Vagina (tissue), 2 donors: ENCODE measurements at regions not wholly inside any gene's neighbourhood (a gene's known extent, or its start where the extent isn't known, plus 50 kb on each side); places are given as distances from the start of the nearest gene placed in this dataset.

Experiments
- DNase-seq, 2 donors: peaks; one replicate each; pipeline ENCODE4 v3.0.0-alpha.2; 2017; ENCODE audit errors: extremely low spot score in 2 of 2
- H3K27ac ChIP-seq: fragments of 200-600 bp; sonication (generic); one replicate; pipeline ENCODE4 v1.5.1; 2019
- H3K27me3 ChIP-seq: fragments of 200-600 bp; sonication (generic); one replicate; pipeline ENCODE4 v1.5.1; 2019
- H3K36me3 ChIP-seq, 2 donors: fragments of 200-600 bp; sonication (generic); one replicate each; pipeline ENCODE4 v1.5.1; 2017 to 2019
- H3K4me1 ChIP-seq: fragments of 200-600 bp; sonication (generic); one replicate; pipeline ENCODE4 v1.5.1; 2019
- H3K4me3 ChIP-seq, 2 donors: fragments of 200-600 bp; sonication (generic); 1 replicate in 1 of 2; 2 replicates in 1 of 2; pipeline ENCODE4 v1.5.1; 2016 to 2019
- H3K9me3 ChIP-seq: fragments of 200-600 bp; sonication (generic); one replicate; pipeline ENCODE4 v1.5.1; 2019
- CTCF ChIP-seq, 3 experiments: fragments of 450-650 bp in 2 of 3; fragments of 200-600 bp in 1 of 3; sonication (generic) in 1 of 3; IDR thresholded peaks; one replicate each; pipeline ENCODE4 v1.5.1; 2017 to 2019; ENCODE audit warnings: antibody characterized with exemption in 3 of 3, mild to moderate bottlenecking in 2 of 3, moderate library complexity in 2 of 3
- POLR2A ChIP-seq, 2 donors: fragments of 450-650 bp; IDR thresholded peaks; one replicate each; pipeline ENCODE4 v1.6.1; 2017; ENCODE audit warnings: antibody characterized with exemption in 2 of 2, mild to moderate bottlenecking in 2 of 2, moderate library complexity in 2 of 2
- POLR2AphosphoS5 ChIP-seq, 2 donors: sonication (generic); formaldehyde crosslinking; IDR thresholded peaks; one replicate each; pipeline ENCODE4 v1.9.0; 2017; ENCODE audit warnings: antibody characterized with exemption in 2 of 2, mild to moderate bottlenecking in 2 of 2, low read depth in 1 of 2; ENCODE audit not compliant: insufficient read depth in 1 of 2
- intact Hi-C: fragments of 100-400 bp; cut with DNase I; formaldehyde crosslinking; loops from one replicate; pipeline ENCODE4 v1.15.1; 2023

DNA sequence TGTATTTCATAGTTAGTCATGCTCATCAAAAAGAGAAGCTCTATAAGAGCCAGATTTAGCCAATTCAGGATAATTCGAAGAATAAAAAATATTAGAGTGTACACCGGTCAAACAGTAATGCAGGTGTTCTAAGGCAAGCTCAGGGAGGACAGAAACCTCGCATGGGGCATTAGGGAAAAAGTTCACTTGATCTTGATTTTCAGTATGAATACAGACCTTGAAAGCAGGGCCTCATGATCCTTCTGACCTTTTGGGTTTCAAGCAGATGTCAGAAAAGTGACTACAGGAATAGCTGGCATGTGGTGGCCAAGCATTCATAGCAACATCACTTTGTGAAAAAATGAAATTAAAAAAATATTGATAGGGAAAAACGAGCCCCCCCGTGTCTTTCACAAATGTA, 394.9 kb downstream of the KIF4B start:
- no peaks in the 10 kb centered on the region for H3K4me1 ChIP-seq
- no peaks in the 10 kb centered on the region for H3K27me3 ChIP-seq
- H3K9me3 ChIP-seq, result no peaks in the 10 kb centered on the region
- H3K27ac ChIP-seq, result no peak overlapping the region
- no peaks in the 10 kb centered on the region for H3K36me3 ChIP-seq
- DNase-seq, result no peak
- intact Hi-C loops, result no loop called here
- H3K4me3 ChIP-seq, result no peak overlapping the region
- TF ChIP-seq POLR2A (IDR thresholded peaks at IDR 0.05), result no peak
- TF ChIP-seq POLR2AphosphoS5 (IDR thresholded peaks at IDR 0.05; ENCODE audit: insufficient read depth in 1 of 2, low read depth in 1 of 2), result no peak
- no peak for TF ChIP-seq CTCF (IDR thresholded peaks at IDR 0.05)

DNA sequence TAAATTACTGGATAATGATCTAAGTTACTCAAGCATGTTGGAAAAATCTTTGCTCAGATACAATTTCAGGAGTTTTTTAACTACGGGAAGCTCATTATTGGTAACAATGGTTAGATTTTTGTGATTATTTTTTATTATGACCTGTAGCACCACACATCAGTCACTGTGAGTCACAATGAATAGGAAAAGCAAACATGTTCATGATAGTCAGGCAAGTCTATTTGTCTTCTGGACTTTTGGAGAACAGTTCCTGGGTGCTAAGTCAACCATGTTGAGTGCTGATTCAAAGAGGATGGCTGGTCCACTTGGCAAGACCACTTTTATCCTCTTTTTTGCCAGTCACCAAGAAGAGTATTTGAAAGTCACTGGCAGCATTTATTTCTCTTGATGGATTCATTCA, 403.2 kb downstream of the KIF4B start:
- no peak for TF ChIP-seq CTCF (IDR thresholded peaks at IDR 0.05)
- TF ChIP-seq POLR2AphosphoS5 (IDR thresholded peaks at IDR 0.05; ENCODE audit: insufficient read depth in 1 of 2, low read depth in 1 of 2), result no peak
- no peak for TF ChIP-seq POLR2A (IDR thresholded peaks at IDR 0.05)
- H3K4me3 ChIP-seq, result no peak overlapping the region
- no peaks in the 10 kb centered on the region for H3K9me3 ChIP-seq
- H3K36me3 ChIP-seq, result no peaks in the 10 kb centered on the region
- H3K4me1 ChIP-seq, result no peaks in the 10 kb centered on the region
- no peaks in the 10 kb centered on the region for H3K27me3 ChIP-seq
- no peak overlapping the region for H3K27ac ChIP-seq
- no peak for DNase-seq
- intact Hi-C loops, result no loop called here

DNA sequence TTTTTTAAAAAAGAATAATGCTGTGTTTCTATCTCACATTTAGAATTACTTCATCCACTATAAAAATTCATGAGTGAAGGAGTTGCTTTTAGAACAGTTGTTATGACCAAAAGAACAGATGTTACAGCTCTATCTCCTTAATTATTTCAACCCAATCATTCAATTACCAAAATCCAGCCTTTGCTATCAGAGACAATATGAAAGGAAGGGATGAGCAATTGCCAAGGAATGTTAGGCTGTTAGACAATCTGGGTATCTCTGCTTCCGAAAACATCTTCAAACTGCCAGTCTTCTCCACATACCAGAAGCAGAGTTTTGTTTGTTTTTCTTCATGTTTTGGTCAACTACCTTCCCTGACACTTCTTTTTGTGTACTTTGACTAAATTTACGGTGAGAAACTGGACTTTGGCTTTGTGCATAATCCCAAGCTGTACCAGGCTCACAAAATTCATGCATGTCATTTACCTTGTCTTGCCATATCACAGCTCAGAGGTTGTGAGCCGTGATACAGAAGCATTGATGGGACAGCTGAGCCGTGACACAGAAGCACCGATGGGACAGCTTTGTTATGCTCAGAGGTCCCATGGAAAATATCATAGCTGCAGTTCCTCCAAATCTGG, 405.5 kb downstream of the KIF4B start:
- Histone ChIP-seq H3K27ac (no peak overlapping the region), H3K9me3 (no peaks in the 10 kb centered on the region), H3K4me1 (no peaks in the 10 kb centered on the region), H3K36me3 (no peaks in the 10 kb centered on the region), H3K4me3 (no peak overlapping the region), H3K27me3 (no peaks in the 10 kb centered on the region)
- TF ChIP-seq POLR2AphosphoS5 (IDR thresholded peaks at IDR 0.05; ENCODE audit: insufficient read depth in 1 of 2, low read depth in 1 of 2), result no peak
- TF ChIP-seq POLR2A (IDR thresholded peaks at IDR 0.05), result no peak
- no peak for TF ChIP-seq CTCF (IDR thresholded peaks at IDR 0.05)
- DNase-seq, result no peak
- intact Hi-C loops, result no loop called here

DNA sequence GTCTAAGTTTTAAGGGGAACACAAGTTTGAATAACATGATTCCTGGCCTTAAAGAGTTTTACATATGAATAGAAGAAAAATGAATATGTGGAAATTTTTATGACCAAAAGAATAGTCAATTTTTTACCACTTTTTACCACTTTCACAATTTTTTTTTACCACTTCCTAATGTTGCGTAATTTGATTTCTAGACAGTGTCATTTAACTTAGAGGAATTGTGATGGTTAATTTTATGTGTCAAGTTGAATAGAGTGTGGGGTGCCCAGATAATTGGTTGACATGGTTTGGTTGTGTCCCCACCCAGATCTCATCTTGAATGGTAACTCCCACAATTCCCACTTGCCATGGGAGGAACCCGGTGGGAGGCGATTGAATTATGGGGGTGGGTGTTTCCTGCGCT, 416.6 kb downstream of the KIF4B start:
- no peaks in the 10 kb centered on the region for H3K27me3 ChIP-seq
- no peak for DNase-seq
- H3K27ac ChIP-seq, result no peak overlapping the region
- no peaks in the 10 kb centered on the region for H3K4me1 ChIP-seq
- no peaks in the 10 kb centered on the region for H3K9me3 ChIP-seq
- intact Hi-C loops, result no loop called here
- no peak overlapping the region for H3K4me3 ChIP-seq
- H3K36me3 ChIP-seq, result no peaks in the 10 kb centered on the region
- no peak for TF ChIP-seq CTCF (IDR thresholded peaks at IDR 0.05)
- no peak for TF ChIP-seq POLR2AphosphoS5 (IDR thresholded peaks at IDR 0.05; ENCODE audit: insufficient read depth in 1 of 2, low read depth in 1 of 2)
- no peak for TF ChIP-seq POLR2A (IDR thresholded peaks at IDR 0.05)

- H3K4me3 ChIP-seq, result no peak overlapping the region
- H3K4me1 ChIP-seq, result no peaks in the 10 kb centered on the region
- no peaks in the 10 kb centered on the region for H3K36me3 ChIP-seq
- H3K27me3 ChIP-seq, result no peaks in the 10 kb centered on the region
- no peaks in the 10 kb centered on the region for H3K9me3 ChIP-seq
- H3K27ac ChIP-seq, result no peak overlapping the region
- TF ChIP-seq POLR2A (IDR thresholded peaks at IDR 0.05) (no peak), POLR2AphosphoS5 (IDR thresholded peaks at IDR 0.05; ENCODE audit: insufficient read depth in 1 of 2, low read depth in 1 of 2) (no peak), CTCF (IDR thresholded peaks at IDR 0.05) (no peak)
- intact Hi-C loops, result no loop called here
- no peak for DNase-seq
Measured at GRCh38 chr5:155434267-155434666, 420.7 kb downstream of the KIF4B start.
